PC-3 (cell line): ENCODE measurements at regions not wholly inside any gene's neighbourhood (a gene's known extent, or its start where the extent isn't known, plus 50 kb on each side); places are given as distances from the start of the nearest gene placed in this dataset.

Experiments
- ATAC-seq: fragments of 200-7000 bp; cut with Tn5 transposase; 2 replicates; pipeline ENCODE4 v1.9.1; 2020; ENCODE audit warnings: mild to moderate bottlenecking, moderate library complexity
- BruUV-seq: library from RNA; stranded (reverse); fragments of 400-500 nt; replicated peaks from 2 replicates; lab custom pipeline; 2021; lab: Mats Ljungman, UMichigan
- CTCF ChIA-PET: fragments of 300-600 bp; sonication (Branson Sonifier 250); formaldehyde crosslinking; loops from one replicate; lab custom pipeline; 2022; ENCODE audit warnings: antibody characterized with exemption; lab: Charles Lee
- POLR2A ChIA-PET: fragments of 300-600 bp; sonication (Branson Sonifier 250); formaldehyde crosslinking; loops from one replicate; lab custom pipeline; 2022; ENCODE audit warnings: antibody characterized with exemption; ENCODE audit not compliant: unreplicated experiment; lab: Charles Lee
- DNase-seq: peaks from one replicate; pipeline ENCODE4 v3.0.0-alpha.2; 2015
- H2AFZ ChIP-seq: fragments of 300-600 bp; sonication (generic); 2 replicates; pipeline ENCODE4 v1.6.0; 2016; ENCODE audit warnings: antibody characterized with exemption, low read length
- H3F3A ChIP-seq: fragments of 300-600 bp; sonication (generic); one replicate; pipeline ENCODE4 v1.6.0; 2017; ENCODE audit warnings: antibody characterized with exemption, low read length, control low read depth, mild to moderate bottlenecking; ENCODE audit not compliant: unreplicated experiment
- H3K27ac ChIP-seq: fragments of 300-600 bp; sonication (generic); 2 replicates; pipeline ENCODE4 v1.5.1; 2016; ENCODE audit warnings: mild to moderate bottlenecking, low read length
- H3K27me3 ChIP-seq: fragments of 300-600 bp; sonication (generic); 2 replicates; pipeline ENCODE4 v1.6.1; 2016; ENCODE audit warnings: low read length, mixed read lengths
- H3K36me3 ChIP-seq: fragments of 300-600 bp; sonication (generic); 2 replicates; pipeline ENCODE4 v1.6.1; 2016; ENCODE audit warnings: low read depth, mixed run types, low read length, mixed read lengths
- H3K4me1 ChIP-seq: fragments of 300-600 bp; sonication (generic); 2 replicates; pipeline ENCODE4 v1.5.1; 2016; ENCODE audit warnings: low read length; ENCODE audit not compliant: insufficient read depth
- H3K4me2 ChIP-seq: fragments of 300-600 bp; sonication (generic); 2 replicates; pipeline ENCODE4 v1.6.0; 2016; ENCODE audit warnings: low read length
- H3K4me3 ChIP-seq: fragments of 300-600 bp; sonication (generic); 2 replicates; pipeline ENCODE4 v1.5.1; 2016; ENCODE audit warnings: mild to moderate bottlenecking, low read length, mixed read lengths
- H3K79me2 ChIP-seq: fragments of 300-600 bp; sonication (generic); 2 replicates; pipeline ENCODE4 v1.6.1; 2017; ENCODE audit warnings: low read length, mixed read lengths
- H3K9ac ChIP-seq: fragments of 300-600 bp; sonication (generic); 2 replicates; pipeline ENCODE4 v1.6.0; 2016; ENCODE audit warnings: mild to moderate bottlenecking, low read length
- H3K9me2 ChIP-seq: fragments of 300-600 bp; sonication (generic); replicated peaks from 2 replicates; pipeline ENCODE4 v1.6.1; 2016; ENCODE audit warnings: mixed run types, low read length, mixed read lengths
- H3K9me3 ChIP-seq: fragments of 300-600 bp; sonication (generic); 2 replicates; pipeline ENCODE4 v1.6.1; 2016; ENCODE audit warnings: low read length, mixed read lengths
- H4K20me1 ChIP-seq: fragments of 300-600 bp; sonication (generic); 2 replicates; pipeline ENCODE4 v1.6.1; 2016; ENCODE audit warnings: low read length, mixed read lengths
- EZH2 ChIP-seq: fragments of 300-600 bp; sonication (generic); IDR thresholded peaks from one replicate; pipeline ENCODE4 v1.6.1; 2017; ENCODE audit warnings: antibody characterized with exemption, mild to moderate bottlenecking, low read length; ENCODE audit not compliant: unreplicated experiment
- EZH2phosphoT487 ChIP-seq: fragments of 300-600 bp; sonication (generic); IDR thresholded peaks from 2 replicates; pipeline ENCODE4 v1.6.1; 2018; ENCODE audit warnings: mild to moderate bottlenecking, antibody characterized with exemption, low read length, borderline replicate concordance
- intact Hi-C: fragments of 100-400 bp; cut with micrococcal nuclease; formaldehyde crosslinking; loops from 2 replicates; pipeline ENCODE4 v1.9.0; 2023
- TF ChIP-seq, protein P1 (sequence below): fragments of 300-600 bp; sonication (generic); conservative IDR thresholded peaks from 2 replicates; pipeline ENCODE4 v1.5.1; 2017; ENCODE audit warnings: antibody characterized with exemption, low read depth, mild to moderate bottlenecking, low read length

DNA sequence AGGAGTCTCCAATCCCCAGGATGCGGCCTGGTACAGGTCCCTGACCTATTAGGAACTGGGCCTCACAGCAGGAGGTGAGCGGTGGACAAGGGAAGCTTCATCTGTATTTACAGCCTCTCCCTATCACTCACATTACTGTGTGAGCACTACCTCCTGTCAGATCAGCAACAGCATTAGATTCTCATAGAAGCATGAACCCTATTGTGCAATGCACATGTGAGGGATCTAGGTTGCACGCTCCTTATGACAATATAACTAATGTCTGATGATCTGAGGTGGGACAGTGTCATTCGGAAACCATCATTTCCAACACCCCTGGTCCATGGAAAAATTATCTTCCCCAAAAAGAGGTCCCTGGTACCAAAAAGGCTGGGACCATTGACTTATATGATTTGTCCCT, 1000.5 kb downstream of the FLRT2 start:
- BruUV-seq: no TSS peak

DNA sequence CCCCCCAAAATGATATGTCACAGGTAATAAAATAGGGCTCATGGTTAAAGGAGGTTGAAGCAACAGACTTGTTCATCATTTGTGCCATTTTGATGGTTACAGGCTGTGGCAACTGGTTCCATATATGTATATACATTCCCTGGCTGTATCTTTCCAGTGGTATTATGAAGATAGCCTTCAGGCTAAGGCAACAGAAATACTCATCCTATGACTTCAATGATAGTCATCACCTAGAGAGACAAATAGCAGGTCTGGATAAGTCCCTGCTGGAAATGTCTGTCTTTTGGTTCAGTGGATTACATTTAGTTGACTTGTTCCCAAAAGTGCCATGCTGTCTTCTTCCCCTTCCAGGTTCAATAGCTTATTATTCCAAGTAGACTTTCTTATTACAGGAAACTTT, 997.4 kb downstream of the FLRT2 start:
- BruUV-seq: no TSS peak
- no peaks in the 10 kb centered on the region for H3K79me2 ChIP-seq
- H3K4me1 ChIP-seq: no peaks in the 10 kb centered on the region
- H3K9me2 ChIP-seq: no peaks in the 10 kb centered on the region
- DNase-seq (no peak), ATAC-seq (no peak)
- H3K27me3 ChIP-seq: no peaks in the 10 kb centered on the region
- TF ChIP-seq EZH2phosphoT487 (no peak), EZH2 (no peak)
- TF ChIP-seq, protein P1, sequence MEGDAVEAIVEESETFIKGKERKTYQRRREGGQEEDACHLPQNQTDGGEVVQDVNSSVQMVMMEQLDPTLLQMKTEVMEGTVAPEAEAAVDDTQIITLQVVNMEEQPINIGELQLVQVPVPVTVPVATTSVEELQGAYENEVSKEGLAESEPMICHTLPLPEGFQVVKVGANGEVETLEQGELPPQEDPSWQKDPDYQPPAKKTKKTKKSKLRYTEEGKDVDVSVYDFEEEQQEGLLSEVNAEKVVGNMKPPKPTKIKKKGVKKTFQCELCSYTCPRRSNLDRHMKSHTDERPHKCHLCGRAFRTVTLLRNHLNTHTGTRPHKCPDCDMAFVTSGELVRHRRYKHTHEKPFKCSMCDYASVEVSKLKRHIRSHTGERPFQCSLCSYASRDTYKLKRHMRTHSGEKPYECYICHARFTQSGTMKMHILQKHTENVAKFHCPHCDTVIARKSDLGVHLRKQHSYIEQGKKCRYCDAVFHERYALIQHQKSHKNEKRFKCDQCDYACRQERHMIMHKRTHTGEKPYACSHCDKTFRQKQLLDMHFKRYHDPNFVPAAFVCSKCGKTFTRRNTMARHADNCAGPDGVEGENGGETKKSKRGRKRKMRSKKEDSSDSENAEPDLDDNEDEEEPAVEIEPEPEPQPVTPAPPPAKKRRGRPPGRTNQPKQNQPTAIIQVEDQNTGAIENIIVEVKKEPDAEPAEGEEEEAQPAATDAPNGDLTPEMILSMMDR: no peak
- H4K20me1 ChIP-seq: no peaks in the 10 kb centered on the region
- H2AFZ ChIP-seq: no peak overlapping the region
- H3K9ac ChIP-seq: no peak overlapping the region
- ChIA-PET CTCF (no interaction called here), POLR2A (no interaction called here)
- no peaks in the 10 kb centered on the region for H3K9me3 ChIP-seq
- no peak overlapping the region for H3K27ac ChIP-seq
- H3K4me3 ChIP-seq: no peak overlapping the region
- no peaks in the 10 kb centered on the region for H3F3A ChIP-seq
- no peak overlapping the region for H3K4me2 ChIP-seq
- no peaks in the 10 kb centered on the region for H3K36me3 ChIP-seq
- intact Hi-C loops: no loop called here

More for the DNA sequence above, 1000.5 kb downstream of the FLRT2 start:
- CTCF ChIA-PET: no interaction called here
- intact Hi-C loops: no loop called here
- DNase-seq (no peak), ATAC-seq (no peak)
- H3K79me2 ChIP-seq: no peaks in the 10 kb centered on the region
- no peaks in the 10 kb centered on the region for H3K4me1 ChIP-seq
- POLR2A ChIA-PET: no interaction called here
- no peaks in the 10 kb centered on the region for H3F3A ChIP-seq
- H3K4me2 ChIP-seq: no peak overlapping the region
- no peaks in the 10 kb centered on the region for H3K9me2 ChIP-seq
- TF ChIP-seq EZH2phosphoT487 (no peak), EZH2 (no peak)
- no peak overlapping the region for H3K4me3 ChIP-seq
- H3K9ac ChIP-seq: no peak overlapping the region
- no peaks in the 10 kb centered on the region for H4K20me1 ChIP-seq
- no peak overlapping the region for H3K27ac ChIP-seq
- no peaks in the 10 kb centered on the region for H3K27me3 ChIP-seq
- no peaks in the 10 kb centered on the region for H3K36me3 ChIP-seq
- H2AFZ ChIP-seq: no peak overlapping the region
- no peaks in the 10 kb centered on the region for H3K9me3 ChIP-seq

DNA sequence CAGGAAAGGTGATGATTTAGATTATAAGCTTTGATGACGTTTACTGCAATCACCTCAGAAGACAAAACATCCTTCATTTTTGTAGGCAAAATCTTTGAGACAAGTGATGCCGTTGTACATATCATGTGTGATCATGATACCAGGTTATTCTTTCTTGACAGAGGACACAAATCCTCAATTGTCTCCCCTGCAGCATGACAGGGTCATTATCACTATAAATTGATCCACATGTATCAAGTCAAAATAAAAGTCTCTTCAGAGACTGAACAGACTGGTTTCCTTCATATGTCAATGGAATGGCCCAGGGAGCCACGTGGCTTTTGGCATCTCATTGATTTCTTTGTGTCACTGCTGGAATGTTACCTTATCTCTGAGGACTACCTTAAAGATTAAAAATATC, 995.7 kb downstream of the FLRT2 start:
- BruUV-seq: no TSS peak
- TF ChIP-seq EZH2phosphoT487 (no peak), EZH2 (no peak)
- TF ChIP-seq, protein P1: no peak
- Histone ChIP-seq H3K79me2 (no peaks in the 10 kb centered on the region), H3K4me1 (no peaks in the 10 kb centered on the region), H3K4me2 (no peak overlapping the region), H3K27ac (no peak overlapping the region), H3K9me2 (no peaks in the 10 kb centered on the region), H2AFZ (no peak overlapping the region), H3K9me3 (no peaks in the 10 kb centered on the region), H3K9ac (no peak overlapping the region), H4K20me1 (no peaks in the 10 kb centered on the region), H3K27me3 (no peaks in the 10 kb centered on the region), H3K36me3 (no peaks in the 10 kb centered on the region), H3F3A (no peaks in the 10 kb centered on the region), H3K4me3 (no peak overlapping the region)
- ATAC-seq (no peak), DNase-seq (no peak)
- CTCF ChIA-PET: no interaction called here
- POLR2A ChIA-PET: interaction anchor here (0.7 kb wide), 1 partner anchor 757 kb away, joined by 3 read pairs; no protein-coding TSS in a partner anchor
- intact Hi-C loops: no loop called here
